Right lung (tissue), 2 donors: ENCODE measurements at regions not wholly inside any gene's neighbourhood (a gene's known extent, or its start where the extent isn't known, plus 50 kb on each side); places are given as distances from the start of the nearest gene placed in this dataset.

ENCODE experiments used
- DNase-seq, 2 donors: peaks; one replicate each; pipeline ENCODE4 v3.0.0-alpha.2; 2013

GRCh38 chr17:69717214-69717613, 302.7 kb downstream of the MAP2K6 start:
- no peak for DNase-seq

GRCh38 chr17:69717819-69718218, 303.3 kb downstream of the MAP2K6 start:
- no peak for DNase-seq

GRCh38 chr17:69719474-69720048, 305.1 kb downstream of the MAP2K6 start:
- DNase-seq: no peak

- DNase-seq: no peak
These were observed 308.0 kb downstream of the MAP2K6 start for GRCh38 chr17:69722518-69722917.

- DNase-seq: no peak
These were observed 308.8 kb downstream of the MAP2K6 start for GRCh38 chr17:69723316-69723715.

GRCh38 chr17:69723741-69724140, 309.2 kb downstream of the MAP2K6 start:
- no peak for DNase-seq

GRCh38 chr17:69724238-69724637, 309.7 kb downstream of the MAP2K6 start:
- DNase-seq: no peak

- no peak for DNase-seq
These were observed 310.6 kb downstream of the MAP2K6 start for GRCh38 chr17:69725146-69725545.

- no peak for DNase-seq
These were observed 314.3 kb downstream of the MAP2K6 start for GRCh38 chr17:69728816-69729215.

GRCh38 chr17:69729944-69730343, 315.4 kb downstream of the MAP2K6 start:
- DNase-seq: no peak

- no peak for DNase-seq
These were observed 317.9 kb downstream of the MAP2K6 start for GRCh38 chr17:69732272-69732918.

- peak; percentile 18 to 52 for DNase-seq
These were observed 318.9 kb downstream of the MAP2K6 start for GRCh38 chr17:69733171-69734012.

- DNase-seq: no peak
These were observed 320.2 kb downstream of the MAP2K6 start for GRCh38 chr17:69734656-69735055.

- no peak for DNase-seq
These were observed 320.8 kb downstream of the MAP2K6 start for GRCh38 chr17:69735285-69735684.

GRCh38 chr17:69743091-69743490, 328.6 kb downstream of the MAP2K6 start:
- no peak for DNase-seq

- peak; percentile 18 to 30 for DNase-seq
These were observed 330.1 kb downstream of the MAP2K6 start for GRCh38 chr17:69744512-69745070.

- no peak for DNase-seq
These were observed 325.1 kb upstream of the KCNJ16 start for GRCh38 chr17:69749911-69750310.

GRCh38 chr17:69757688-69758430, 317.2 kb upstream of the KCNJ16 start:
- no peak for DNase-seq

GRCh38 chr17:69760562-69760961, 314.5 kb upstream of the KCNJ16 start:
- no peak for DNase-seq

GRCh38 chr17:69761011-69761410, 314.0 kb upstream of the KCNJ16 start:
- no peak for DNase-seq

GRCh38 chr17:69761767-69762321, 313.2 kb upstream of the KCNJ16 start:
- DNase-seq: no peak

- no peak for DNase-seq
These were observed 312.7 kb upstream of the KCNJ16 start for GRCh38 chr17:69762359-69762758.
